ENCODE measurements at regions not wholly inside any gene's neighbourhood (a gene's known extent, or its start where the extent isn't known, plus 50 kb on each side); places are given as distances from the start of the nearest gene placed in this dataset.

GRCh38 chr7:67990003-67990402, 993.4 kb downstream of the TYW1 start:
- TF ChIP-seq CTCF (conservative IDR thresholded peaks at IDR 0.05) = no peak
- Mint-ChIP-seq H3K4me1 (peaks cover 26% of the 10 kb centered on the region), H3K4me3 (no peak overlapping the region), H3K9me3 (no peaks in the 10 kb centered on the region), H3K27me3 (ENCODE audit: low read depth) (no peaks in the 10 kb centered on the region), H3K36me3 (ENCODE audit: low read depth) (no peaks in the 10 kb centered on the region), H3K27ac (ENCODE audit: unreplicated experiment) (no peak overlapping the region)
- DNase-seq (ENCODE audit: low read depth, low spot score) = no peak

- Mint-ChIP-seq H3K27me3 (ENCODE audit: low read depth) (no peaks in the 10 kb centered on the region), H3K4me1 (peaks cover 26% of the 10 kb centered on the region), H3K36me3 (ENCODE audit: low read depth) (no peaks in the 10 kb centered on the region), H3K4me3 (no peak overlapping the region), H3K9me3 (no peaks in the 10 kb centered on the region), H3K27ac (ENCODE audit: unreplicated experiment) (no peak overlapping the region)
- DNase-seq (ENCODE audit: low read depth, low spot score) = no peak
- no peak for TF ChIP-seq CTCF (conservative IDR thresholded peaks at IDR 0.05)
Measured at GRCh38 chr7:67990716-67991115, 994.1 kb downstream of the TYW1 start.

GRCh38 chr7:67992287-67992686, 995.7 kb downstream of the TYW1 start:
- Mint-ChIP-seq H3K4me3 (no peak overlapping the region), H3K4me1 (peaks cover 26% of the 10 kb centered on the region), H3K36me3 (ENCODE audit: low read depth) (no peaks in the 10 kb centered on the region), H3K27ac (ENCODE audit: unreplicated experiment) (peak overlapping the region; percentile 73), H3K27me3 (ENCODE audit: low read depth) (no peaks in the 10 kb centered on the region), H3K9me3 (no peaks in the 10 kb centered on the region)
- no peak for TF ChIP-seq CTCF (conservative IDR thresholded peaks at IDR 0.05)
- no peak for DNase-seq (ENCODE audit: low read depth, low spot score)

- DNase-seq (ENCODE audit: low read depth, low spot score) = no peak
- Mint-ChIP-seq H3K27ac (ENCODE audit: unreplicated experiment) (no peak overlapping the region), H3K27me3 (ENCODE audit: low read depth) (no peaks in the 10 kb centered on the region), H3K36me3 (ENCODE audit: low read depth) (no peaks in the 10 kb centered on the region), H3K9me3 (no peaks in the 10 kb centered on the region), H3K4me1 (no peaks in the 10 kb centered on the region), H3K4me3 (no peak overlapping the region)
- no peak for TF ChIP-seq CTCF (conservative IDR thresholded peaks at IDR 0.05)
Measured at GRCh38 chr7:68005992-68006391, 1009.4 kb downstream of the TYW1 start.

GRCh38 chr7:68006619-68007018, 1010.0 kb downstream of the TYW1 start:
- H3K27me3 Mint-ChIP-seq (ENCODE audit: low read depth) = no peaks in the 10 kb centered on the region
- no peak for DNase-seq (ENCODE audit: low read depth, low spot score)
- no peaks in the 10 kb centered on the region for H3K36me3 Mint-ChIP-seq (ENCODE audit: low read depth)
- TF ChIP-seq CTCF (conservative IDR thresholded peaks at IDR 0.05) = no peak
- H3K4me3 Mint-ChIP-seq = no peak overlapping the region
- H3K27ac Mint-ChIP-seq (ENCODE audit: unreplicated experiment) = peak overlapping the region; percentile 28
- H3K9me3 Mint-ChIP-seq = peaks cover 3% of the 10 kb centered on the region
- H3K4me1 Mint-ChIP-seq = no peaks in the 10 kb centered on the region

- H3K36me3 Mint-ChIP-seq (ENCODE audit: low read depth) = no peaks in the 10 kb centered on the region
- H3K4me1 Mint-ChIP-seq = no peaks in the 10 kb centered on the region
- H3K27me3 Mint-ChIP-seq (ENCODE audit: low read depth) = no peaks in the 10 kb centered on the region
- TF ChIP-seq CTCF (conservative IDR thresholded peaks at IDR 0.05) = no peak
- H3K27ac Mint-ChIP-seq (ENCODE audit: unreplicated experiment) = no peak overlapping the region
- DNase-seq (ENCODE audit: low read depth, low spot score) = no peak
- peaks cover 3% of the 10 kb centered on the region for H3K9me3 Mint-ChIP-seq
- no peak overlapping the region for H3K4me3 Mint-ChIP-seq
Measured at GRCh38 chr7:68009716-68010115, 1013.1 kb downstream of the TYW1 start.
